ENCODE measurements at regions not wholly inside any gene's neighbourhood (a gene's known extent, or its start where the extent isn't known, plus 50 kb on each side); places are given as distances from the start of the nearest gene placed in this dataset.

DNA sequence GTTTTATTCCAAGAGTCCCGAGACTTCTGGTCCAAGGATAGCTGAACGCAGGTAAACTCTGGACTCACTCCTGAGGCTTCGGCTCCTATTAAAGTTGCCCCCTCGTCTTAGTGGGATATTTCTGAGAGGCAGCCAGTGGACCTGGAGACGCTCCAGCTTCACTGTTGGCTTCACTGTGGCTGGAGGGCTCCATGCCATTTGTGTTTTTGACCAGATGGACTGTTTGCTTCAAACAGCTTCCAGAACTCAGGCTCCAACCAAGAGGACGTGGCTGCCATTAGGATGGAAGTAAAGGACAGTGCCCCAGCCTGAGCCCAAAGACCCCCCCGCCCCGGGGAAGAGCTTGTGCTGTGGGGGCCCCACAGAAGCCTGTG, 94.4 kb upstream of the LDAH start:
- no peak for TF ChIP-seq CTCF (IDR thresholded peaks at IDR 0.05; ENCODE audit: low read depth, low read length)
- TF ChIP-seq EZH2phosphoT487 (IDR thresholded peaks at IDR 0.05; ENCODE audit: low read depth), result no peak
